Fibroblast of mammary gland (primary cell): ENCODE measurements at regions not wholly inside any gene's neighbourhood (a gene's known extent, or its start where the extent isn't known, plus 50 kb on each side); places are given as distances from the start of the nearest gene placed in this dataset.
"Not testable (repeated sequence)": the region's sequence is repeated elsewhere in the genome, so short reads cannot be mapped to it uniquely, and the experiment has no call there.

Experiments
- DNase-seq: peaks from one replicate; pipeline ENCODE4 v3.0.0-alpha.2; 2010; ENCODE audit warnings: low read depth
- H3K4me3 ChIP-seq: 2 replicates; pipeline ENCODE4 v1.5.1; 2011; ENCODE audit warnings: low read depth, mild to moderate bottlenecking, low read length, moderate library complexity; ENCODE audit not compliant: control insufficient read depth
- CTCF ChIP-seq: conservative IDR thresholded peaks from 2 replicates; pipeline ENCODE4 v1.5.1; 2011; ENCODE audit warnings: low read depth, low read length, inconsistent platforms; ENCODE audit not compliant: control insufficient read depth, insufficient read depth

- TF ChIP-seq CTCF, result no peak
- no peak for DNase-seq
- H3K4me3 ChIP-seq, result no peak overlapping the region
Observed at GRCh38 chr6:156593127-156593526, 184.1 kb upstream of the ARID1B start.

GRCh38 chr6:156590482-156590881, 186.7 kb upstream of the ARID1B start:
- H3K4me3 ChIP-seq, result no peak overlapping the region
- TF ChIP-seq CTCF, result no peak
- no peak for DNase-seq

GRCh38 chr6:156589281-156589680, 187.9 kb upstream of the ARID1B start:
- DNase-seq, result peak; percentile 34
- no peak overlapping the region for H3K4me3 ChIP-seq
- no peak for TF ChIP-seq CTCF

GRCh38 chr6:156587751-156588301, 189.4 kb upstream of the ARID1B start:
- DNase-seq, result no peak
- TF ChIP-seq CTCF, result no peak
- no peak overlapping the region for H3K4me3 ChIP-seq

GRCh38 chr6:156587071-156587470, 190.1 kb upstream of the ARID1B start:
- no peak for TF ChIP-seq CTCF
- DNase-seq, result no peak
- no peak overlapping the region for H3K4me3 ChIP-seq

GRCh38 chr6:156585859-156586258, 191.3 kb upstream of the ARID1B start:
- no peak overlapping the region for H3K4me3 ChIP-seq
- TF ChIP-seq CTCF, result no peak
- peak; percentile 25 for DNase-seq

GRCh38 chr6:156584121-156584520, 193.1 kb upstream of the ARID1B start:
- DNase-seq, H3K4me3 ChIP-seq: not testable (repeated sequence)
